ENCODE measurements at regions not wholly inside any gene's neighbourhood (a gene's known extent, or its start where the extent isn't known, plus 50 kb on each side); places are given as distances from the start of the nearest gene placed in this dataset.

GRCh38 chr2:149996901-149997300 lies 409.3 kb upstream of the MMADHC start:
- TF ChIP-seq CTCF (IDR thresholded peaks at IDR 0.05 in 2 of 3, conservative IDR thresholded peaks at IDR 0.05 in 1 of 3; ENCODE audit: borderline replicate concordance in 1 of 3, insufficient read depth in 1 of 3, low read depth in 2 of 3, low read length in 2 of 3) (no peak), POLR2A (IDR thresholded peaks at IDR 0.05; ENCODE audit: borderline replicate concordance, extremely low read depth, insufficient read depth, insufficient read length) (no peak), YY1 (IDR thresholded peaks at IDR 0.05; ENCODE audit: extremely low read depth, insufficient replicate concordance, low read depth, low read length) (no peak), SP1 (IDR thresholded peaks at IDR 0.05; ENCODE audit: low read depth) (no peak), POLR2AphosphoS5 (IDR thresholded peaks at IDR 0.05; ENCODE audit: low read depth, low read length) (no peak), ZNF274 (IDR thresholded peaks at IDR 0.05; ENCODE audit: low read depth, low read length) (no peak), EGR1 (IDR thresholded peaks at IDR 0.05; ENCODE audit: low read depth) (no peak), JUND (IDR thresholded peaks at IDR 0.05) (no peak), CEBPB (IDR thresholded peaks at IDR 0.05; ENCODE audit: low read depth) (no peak), EZH2 (IDR thresholded peaks at IDR 0.05) (no peak), ZBTB33 (IDR thresholded peaks at IDR 0.05; ENCODE audit: extremely low read depth, insufficient replicate concordance, low read length) (no peak), TCF7L2 (IDR thresholded peaks at IDR 0.05; ENCODE audit: borderline replicate concordance, extremely low read depth, insufficient read depth, insufficient read length) (no peak), FOSL1 (IDR thresholded peaks at IDR 0.05; ENCODE audit: low read depth) (no peak), SIN3A (IDR thresholded peaks at IDR 0.05; ENCODE audit: low read depth) (no peak)
